EL (cell line): ENCODE measurements at regions not wholly inside any gene's neighbourhood (a gene's known extent, or its start where the extent isn't known, plus 50 kb on each side); places are given as distances from the start of the nearest gene placed in this dataset.
"Not testable (repeated sequence)": the region's sequence is repeated elsewhere in the genome, so short reads cannot be mapped to it uniquely, and the experiment has no call there.

Source experiments
- DNase-seq: peaks from one replicate; pipeline ENCODE4 v3.0.0-alpha.2; 2016

- no peak for DNase-seq
These were observed 157.6 kb upstream of the TMTC2 start for GRCh38 chr12:82529101-82529500.

DNA sequence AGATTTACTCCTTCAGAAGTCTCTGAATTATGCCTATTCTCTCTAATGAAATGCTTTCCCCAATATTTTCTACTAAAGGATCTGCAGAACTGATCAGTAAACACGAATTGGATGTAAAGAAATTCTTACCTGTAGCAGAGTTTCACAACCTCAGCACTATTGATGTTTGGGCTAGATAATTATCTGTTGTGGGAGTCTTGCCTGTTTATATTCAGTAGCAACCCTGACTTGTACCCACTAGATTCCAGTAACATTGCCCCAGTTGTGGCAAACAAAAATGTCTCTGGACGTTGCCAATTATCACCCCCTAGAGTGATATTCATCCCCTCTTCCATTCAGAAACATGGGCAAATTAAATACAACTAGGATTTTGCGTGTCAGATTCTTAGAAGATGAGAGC, 156.8 kb upstream of the TMTC2 start:
- DNase-seq, result no peak

DNA sequence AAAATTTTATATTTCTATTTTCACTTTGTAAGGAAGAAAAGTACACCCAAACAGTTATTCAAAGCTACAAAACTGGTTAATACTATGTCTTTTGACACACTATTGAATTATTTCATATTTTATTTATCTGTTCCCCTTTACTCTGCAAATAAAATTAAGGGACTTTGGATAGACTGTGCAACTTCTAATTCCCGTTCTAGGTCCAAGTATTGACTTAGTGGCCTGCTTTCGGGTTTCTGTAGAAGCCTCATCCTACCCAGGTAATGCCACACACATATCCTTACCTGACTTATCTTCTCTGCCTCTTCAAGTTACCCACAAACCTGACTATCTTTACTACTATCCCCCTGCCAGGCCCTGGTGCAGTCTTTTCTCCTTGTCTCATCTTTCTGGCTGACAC, 156.3 kb upstream of the TMTC2 start:
- no peak for DNase-seq

DNA sequence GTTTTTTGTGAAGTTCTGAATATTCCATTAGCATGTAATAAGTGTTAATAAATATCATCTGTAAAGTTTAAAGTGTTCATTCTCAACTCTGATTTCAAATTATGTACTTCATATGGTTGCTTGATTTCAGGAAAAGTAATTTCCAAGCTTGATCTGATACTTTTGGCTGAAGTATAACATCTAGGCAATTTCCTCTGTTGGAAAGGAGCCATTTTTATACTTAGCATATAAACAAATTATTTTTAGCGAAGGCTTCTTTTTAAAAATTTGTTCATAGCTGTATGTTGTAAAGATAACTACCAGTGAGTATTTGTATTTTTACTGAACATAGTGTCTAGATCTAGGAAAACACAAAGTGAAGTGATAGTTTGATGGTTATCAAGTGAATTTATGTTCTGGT, 153.4 kb upstream of the TMTC2 start:
- DNase-seq, result no peak

DNA sequence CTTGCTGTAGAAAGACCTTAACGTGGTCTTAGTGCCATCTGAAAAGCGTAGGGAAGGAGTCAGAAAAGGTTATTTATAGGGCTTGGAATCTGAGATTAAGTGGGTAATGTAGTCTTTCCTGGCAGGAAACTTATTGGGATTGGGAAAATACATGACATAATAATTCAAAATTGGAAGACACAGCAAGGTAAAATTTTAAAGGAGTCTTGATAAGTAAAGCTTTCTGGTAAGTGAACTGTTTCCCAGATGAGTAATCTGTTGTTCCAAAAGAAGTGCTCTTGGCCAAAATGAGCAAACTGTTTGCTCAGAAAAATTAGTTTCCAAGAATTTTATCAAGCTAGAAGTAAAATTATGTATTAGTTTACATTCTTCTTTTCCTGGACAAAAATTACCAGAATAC, 149.3 kb upstream of the TMTC2 start:
- no peak for DNase-seq

DNA sequence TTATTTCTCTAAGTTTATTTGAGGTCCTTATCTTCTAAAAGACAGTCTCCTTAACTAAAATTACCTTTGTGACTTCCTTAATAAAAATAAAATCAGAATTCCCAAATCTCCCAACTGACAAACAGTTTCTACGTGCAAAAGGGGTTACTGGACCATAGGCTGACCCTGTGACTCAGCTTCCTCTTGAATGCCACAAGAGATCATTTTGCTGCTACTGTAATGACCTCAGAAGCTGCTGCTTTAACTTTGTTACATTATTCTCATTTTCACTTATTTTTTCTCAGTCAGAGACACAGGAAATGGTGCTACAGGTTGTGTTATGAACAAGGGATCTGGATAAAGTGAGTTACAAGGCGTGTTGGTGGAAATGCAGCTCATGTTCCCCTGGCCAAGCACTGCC, 132.2 kb upstream of the TMTC2 start:
- peak; percentile 2 for DNase-seq

DNA sequence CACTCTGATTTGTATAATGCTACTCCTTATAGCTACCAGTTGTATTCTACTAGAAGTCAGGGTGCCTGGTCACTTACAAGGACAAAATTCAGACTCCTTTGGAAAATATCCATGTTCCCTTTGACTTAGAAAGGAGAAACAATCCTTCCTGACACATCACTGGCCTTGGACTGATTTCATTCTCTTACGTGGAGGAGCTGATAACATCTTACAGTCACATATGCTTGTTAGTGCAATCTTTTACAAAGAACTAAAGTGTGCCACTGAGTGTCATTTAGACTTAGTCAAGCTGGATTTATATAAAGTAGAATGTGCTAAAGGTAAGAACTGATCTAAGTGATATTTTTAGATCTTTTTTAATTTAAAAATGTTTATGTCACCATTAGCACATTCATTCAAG, 131.0 kb upstream of the TMTC2 start:
- no peak for DNase-seq

- no peak for DNase-seq
These were observed 120.7 kb upstream of the TMTC2 start for GRCh38 chr12:82565966-82566365.

DNA sequence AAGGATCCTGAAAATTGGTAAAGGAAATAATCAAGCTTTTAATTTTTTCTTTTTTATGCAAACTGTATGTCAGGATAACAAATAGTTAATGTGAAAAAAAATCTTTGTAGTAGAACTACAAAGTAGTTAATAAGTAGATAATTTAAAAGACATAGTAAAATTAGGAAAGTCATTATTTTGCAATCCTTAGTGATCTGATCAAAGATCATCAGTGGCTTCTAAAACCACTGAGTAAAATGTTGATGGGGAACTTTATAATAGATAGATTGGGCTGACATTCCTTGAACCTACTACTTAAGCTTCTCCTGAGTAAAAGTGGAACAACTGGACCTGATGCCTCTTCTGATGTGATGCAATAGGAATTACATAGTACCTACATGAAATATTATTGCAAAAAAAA, 119.0 kb upstream of the TMTC2 start:
- DNase-seq, result no peak

DNA sequence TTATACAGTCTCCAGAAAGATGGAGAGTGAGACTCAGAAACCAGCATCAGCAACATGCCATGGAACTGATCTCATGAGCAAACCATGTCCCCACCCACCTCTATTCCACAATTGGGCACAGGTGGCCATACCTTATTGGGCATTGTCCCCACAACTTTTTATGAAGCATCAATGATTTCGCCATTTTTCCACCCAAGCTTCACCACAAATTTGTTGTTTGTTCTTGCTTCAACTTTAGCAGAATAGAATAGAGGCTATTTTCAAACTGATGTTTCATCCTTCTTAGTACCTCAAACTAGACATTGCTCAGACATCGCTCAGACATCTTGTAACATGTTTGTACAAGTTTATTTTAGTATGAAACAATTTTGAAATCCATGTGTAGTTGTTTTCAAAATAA, 112.5 kb upstream of the TMTC2 start:
- DNase-seq, result no peak

DNA sequence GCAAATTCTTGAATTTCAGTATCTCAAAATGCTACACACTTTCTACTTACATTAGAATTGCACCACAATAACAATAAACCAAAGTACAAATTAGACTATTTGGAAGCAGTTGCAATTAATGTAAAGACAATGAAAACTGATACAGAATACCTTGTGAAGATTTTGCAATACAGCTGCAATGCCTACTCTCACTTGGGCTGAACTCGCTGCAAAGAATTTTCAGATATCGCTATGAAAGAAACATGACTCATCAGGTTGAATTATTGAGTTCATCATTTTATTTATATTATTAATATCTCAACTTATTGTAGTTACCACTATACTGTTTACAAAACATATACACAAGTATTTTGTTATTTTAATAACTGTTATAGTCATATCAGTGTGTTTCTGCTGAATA, 108.0 kb upstream of the TMTC2 start:
- no peak for DNase-seq

- DNase-seq, result no peak
These were observed 103.0 kb upstream of the TMTC2 start for GRCh38 chr12:82583756-82584155.

- DNase-seq, result no peak
These were observed 93.6 kb upstream of the TMTC2 start for GRCh38 chr12:82593143-82593542.

DNA sequence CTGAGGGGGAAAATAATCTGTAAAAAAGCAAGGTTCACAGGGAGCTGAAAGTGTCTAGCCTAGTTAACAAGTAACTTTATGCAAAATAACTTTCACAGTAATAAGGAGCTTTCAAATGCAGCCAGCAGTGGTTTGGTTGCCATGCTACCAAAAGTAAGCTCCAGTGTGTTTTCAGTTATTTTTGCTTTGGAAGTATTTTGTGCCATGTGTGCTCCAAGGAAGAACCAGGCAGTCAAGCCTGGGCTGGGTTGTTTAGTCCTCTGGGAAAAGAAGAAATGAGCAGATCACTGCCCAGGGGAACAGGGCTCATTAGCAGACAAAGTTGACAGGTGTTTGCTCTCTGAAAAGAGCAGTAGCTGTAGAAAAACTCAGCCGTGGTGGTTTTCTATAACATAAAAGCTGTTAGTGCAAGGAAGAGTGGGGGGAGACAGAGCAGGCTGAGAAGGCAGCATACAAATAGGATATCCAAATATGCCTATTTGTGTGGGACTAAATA, 92.8 kb upstream of the TMTC2 start:
- no peak for DNase-seq

GRCh38 chr12:82595941-82596340, 90.8 kb upstream of the TMTC2 start:
- DNase-seq, result no peak

DNA sequence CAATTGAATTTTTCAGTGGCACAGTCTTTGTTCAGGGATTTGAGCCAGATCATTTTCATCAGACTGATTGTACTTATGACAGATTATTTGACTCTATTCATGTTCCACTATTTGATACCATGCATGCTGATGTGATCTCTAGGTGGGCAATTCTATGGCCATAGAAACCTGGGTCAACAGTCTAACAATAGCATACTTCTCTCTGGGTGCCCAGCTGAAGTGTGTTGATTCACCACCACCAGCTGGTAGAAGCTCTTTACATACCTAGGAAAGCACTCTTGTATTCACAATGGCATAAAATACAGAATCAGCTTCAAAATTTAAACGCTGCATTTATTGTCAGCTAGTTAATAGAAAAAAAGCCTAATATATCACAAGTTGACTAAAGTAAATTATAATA, 90.2 kb upstream of the TMTC2 start:
- DNase-seq, result no peak

GRCh38 chr12:82600379-82600778, 86.3 kb upstream of the TMTC2 start:
- DNase-seq, result no peak

- DNase-seq, result not testable (repeated sequence)
These were observed 83.1 kb upstream of the TMTC2 start for GRCh38 chr12:82603647-82604046.

DNA sequence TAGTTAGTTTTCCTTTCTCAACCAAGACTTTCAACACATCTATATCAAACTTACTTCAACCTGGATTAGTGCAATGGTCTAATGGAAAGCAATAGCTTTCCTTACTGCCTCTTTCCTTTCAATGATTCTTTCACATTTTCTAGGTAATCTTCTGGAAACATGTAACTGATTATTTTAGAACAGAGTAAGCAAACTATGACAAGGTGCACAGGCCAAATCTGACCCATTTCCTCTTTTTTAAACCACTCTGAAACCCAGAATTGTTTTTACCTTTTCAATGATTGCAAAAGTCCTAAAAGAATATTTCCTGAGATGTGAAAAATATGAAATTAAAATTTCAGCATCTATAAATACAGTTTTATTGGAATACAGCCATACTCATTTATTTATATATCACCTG, 81.6 kb upstream of the TMTC2 start:
- no peak for DNase-seq

DNA sequence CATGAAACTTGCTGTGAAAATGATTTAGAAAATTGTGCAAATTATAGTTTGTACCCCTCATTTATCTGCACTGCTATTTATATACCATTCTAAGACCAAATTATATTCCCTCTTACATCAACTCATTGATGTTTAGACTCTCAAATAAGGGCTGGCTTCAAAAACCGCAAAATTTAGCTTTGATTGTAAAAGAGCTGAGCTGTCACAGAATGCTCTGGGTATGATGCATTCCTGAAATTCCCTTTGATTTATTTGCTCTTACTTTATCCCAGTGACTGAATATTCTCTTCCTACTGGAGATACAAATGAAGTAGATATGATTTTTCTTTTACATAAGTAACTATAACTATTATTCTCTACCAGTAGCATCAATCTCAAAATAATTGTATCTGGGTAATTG, 78.0 kb upstream of the TMTC2 start:
- DNase-seq, result peak; percentile 38

- DNase-seq, result no peak
These were observed 77.3 kb upstream of the TMTC2 start for GRCh38 chr12:82609234-82609914.

DNA sequence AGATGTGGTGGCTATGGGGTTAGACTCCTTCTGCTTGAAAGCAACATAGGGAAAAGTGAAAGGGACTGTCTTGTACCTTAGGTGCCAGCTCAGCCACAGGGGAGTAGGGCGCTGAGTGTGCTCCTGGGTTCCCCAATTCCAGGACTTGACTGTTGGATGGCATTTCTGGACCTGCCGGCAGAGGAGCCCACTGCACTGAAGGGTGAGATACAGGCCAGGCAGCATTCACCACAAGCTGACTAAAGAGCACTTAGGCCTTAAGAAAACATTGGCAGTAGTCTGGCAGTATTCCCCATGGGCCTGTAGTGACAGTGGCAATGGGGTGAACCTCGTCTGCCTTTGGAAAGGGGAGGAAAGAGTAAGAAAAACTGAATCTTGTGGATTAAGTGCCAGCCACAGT, 67.1 kb upstream of the TMTC2 start:
- DNase-seq, result no peak

DNA sequence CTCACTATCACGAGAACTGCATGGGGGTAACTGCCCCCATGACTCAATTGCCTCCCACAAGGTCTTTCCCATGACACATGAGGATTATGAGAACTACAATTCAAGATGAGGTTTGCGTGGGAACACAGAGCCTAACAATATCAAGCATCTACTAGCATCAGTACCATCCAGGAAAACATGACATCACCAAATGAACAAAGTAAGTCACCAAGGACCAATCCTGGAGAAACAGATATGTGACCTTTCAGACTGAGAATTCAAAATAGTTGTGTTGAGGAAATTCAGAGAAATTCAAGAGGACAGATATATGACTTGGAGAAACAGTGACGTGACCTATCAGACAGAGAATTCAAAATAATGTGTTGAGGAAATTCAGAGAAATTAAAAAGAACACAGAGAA, 65.8 kb upstream of the TMTC2 start:
- no peak for DNase-seq

- no peak for DNase-seq
These were observed 61.2 kb upstream of the TMTC2 start for GRCh38 chr12:82625523-82625922.

- DNase-seq, result peak; percentile 5
These were observed 58.9 kb upstream of the TMTC2 start for GRCh38 chr12:82627799-82628198.
